ENCODE measurements at regions not wholly inside any gene's neighbourhood (a gene's known extent, or its start where the extent isn't known, plus 50 kb on each side); places are given as distances from the start of the nearest gene placed in this dataset.

- Histone ChIP-seq H3K4me3 (no peak overlapping the region), H3K36me3 (ENCODE audit: insufficient read depth) (no peaks in the 10 kb centered on the region), H3F3A (replicated peaks; ENCODE audit: low read depth) (no peaks in the 10 kb centered on the region), H2AFZ (no peak overlapping the region), H3K27ac (ENCODE audit: low read depth) (no peak overlapping the region), H3K4me2 (no peak overlapping the region), H4K20me1 (replicated peaks; ENCODE audit: insufficient read depth) (no peaks in the 10 kb centered on the region), H3K27me3 (ENCODE audit: insufficient read depth) (no peaks in the 10 kb centered on the region), H3K9me2 (ENCODE audit: insufficient read depth) (no peaks in the 10 kb centered on the region), H3K4me1 (ENCODE audit: insufficient read depth) (peaks cover 58% of the 10 kb centered on the region), H3K79me2 (replicated peaks; ENCODE audit: insufficient read depth) (no peaks in the 10 kb centered on the region)
- no peak for TF ChIP-seq CTCF (conservative IDR thresholded peaks at IDR 0.05; ENCODE audit: low read depth in 2 of 2)
- no peak for TF ChIP-seq ZNF114 (CRISPR knock-in tag; IDR thresholded peaks at IDR 0.05)
- no peak for TF ChIP-seq ZNF462 (CRISPR knock-in tag; IDR thresholded peaks at IDR 0.05)
- TF ChIP-seq ETS1 (IDR thresholded peaks at IDR 0.05): no peak
- no peak for TF ChIP-seq EZH2 (IDR thresholded peaks at IDR 0.05; ENCODE audit: low read depth, unreplicated experiment)
- TF ChIP-seq EZH2phosphoT487 (IDR thresholded peaks at IDR 0.05; ENCODE audit: unreplicated experiment): no peak
- TF ChIP-seq REST (IDR thresholded peaks at IDR 0.05; ENCODE audit: unreplicated experiment): no peak
- TF ChIP-seq CREB1 (CRISPR knock-in tag; IDR thresholded peaks at IDR 0.05; ENCODE audit: low read depth): no peak
- no peak for TF ChIP-seq ZNF331 (CRISPR knock-in tag; IDR thresholded peaks at IDR 0.05; ENCODE audit: low read depth)
- TF ChIP-seq POLR2AphosphoS5 (IDR thresholded peaks at IDR 0.05; ENCODE audit: low read depth): no peak
- TF ChIP-seq NANOG (IDR thresholded peaks at IDR 0.05; ENCODE audit: borderline replicate concordance): no peak
- TF ChIP-seq JUNB (IDR thresholded peaks at IDR 0.05; ENCODE audit: unreplicated experiment): no peak
- no peak for TF ChIP-seq STAT1 (IDR thresholded peaks at IDR 0.05; ENCODE audit: unreplicated experiment)
- ATAC-seq: no peak
- peaks cover 3% of the 10 kb centered on the region for H3K27me3 Mint-ChIP-seq (ENCODE audit: insufficient read depth, low read depth, poor library complexity)
- H3K36me3 Mint-ChIP-seq (ENCODE audit: low read depth): peaks cover 12% of the 10 kb centered on the region
- peaks cover 12% of the 10 kb centered on the region for H3K9me3 Mint-ChIP-seq
- no peak overlapping the region for H3K27ac Mint-ChIP-seq
- no peak overlapping the region for H3K4me3 Mint-ChIP-seq
- DNase-seq (ENCODE audit: low spot score): no peak
- peaks cover 39% of the 10 kb centered on the region for H3K4me1 Mint-ChIP-seq
Observed at GRCh38 chr3:95350049-95350448, 1287.2 kb downstream of the NSUN3 start.

Measured in GM23338 (cell line).